Activated T-helper 1 cell treated with anti-CD3 and anti-CD28 coated beads, Interleukin-12 subunit alpha, Interleukin-12 subunit beta, Interleukin-2, Interleukin-4 antibody, amounts not matched to agents 30 ng/mL and 10 ng/mL and 1 ng/mL, durations not matched to agents 14 hours and 24 hours and 36 hours (primary cell): ENCODE measurements at regions not wholly inside any gene's neighbourhood (a gene's known extent, or its start where the extent isn't known, plus 50 kb on each side); places are given as distances from the start of the nearest gene placed in this dataset.
"Not testable (repeated sequence)": the region's sequence is repeated elsewhere in the genome, so short reads cannot be mapped to it uniquely, and the experiment has no call there.

Experiments
- DNase-seq: peaks from one replicate; pipeline ENCODE4 v3.0.0; 2021; ENCODE audit warnings: low spot score
- H3K27ac Mint-ChIP-seq: one replicate; pipeline ENCODE4 v1.8.0; 2021; ENCODE audit warnings: mild to moderate bottlenecking, mixed read lengths
- H3K27me3 Mint-ChIP-seq: one replicate; pipeline ENCODE4 v1.8.0; 2022; ENCODE audit warnings: mild to moderate bottlenecking, moderate library complexity, mixed read lengths; ENCODE audit not compliant: insufficient read depth
- H3K36me3 Mint-ChIP-seq: one replicate; pipeline ENCODE4 v1.8.0; 2021; ENCODE audit warnings: low read depth, mixed read lengths
- H3K4me1 Mint-ChIP-seq: one replicate; pipeline ENCODE4 v1.8.0; 2021; ENCODE audit warnings: low read depth, mixed read lengths
- H3K4me3 Mint-ChIP-seq: one replicate; pipeline ENCODE4 v1.8.0; 2021; ENCODE audit warnings: mild to moderate bottlenecking, moderate library complexity, mixed read lengths
- H3K9me3 Mint-ChIP-seq: one replicate; pipeline ENCODE4 v1.8.0; 2021; ENCODE audit warnings: mixed read lengths
- intact Hi-C: fragments of 100-400 bp; cut with micrococcal nuclease; formaldehyde crosslinking; loops from one replicate; pipeline ENCODE4 v1.15.1; 2024

- H3K4me1 Mint-ChIP-seq = no peaks in the 10 kb centered on the region
- no peak overlapping the region for H3K4me3 Mint-ChIP-seq
- no peak for DNase-seq
- no peaks in the 10 kb centered on the region for H3K9me3 Mint-ChIP-seq
- H3K27me3 Mint-ChIP-seq = peaks cover 2% of the 10 kb centered on the region
- intact Hi-C loops = no loop called here
- H3K36me3 Mint-ChIP-seq = no peaks in the 10 kb centered on the region
- no peak overlapping the region for H3K27ac Mint-ChIP-seq
Observed at GRCh38 chrX:150092549-150092948, 154.3 kb upstream of the EOLA2 start.

- H3K9me3 Mint-ChIP-seq = no peaks in the 10 kb centered on the region
- DNase-seq = no peak
- no peaks in the 10 kb centered on the region for H3K4me1 Mint-ChIP-seq
- H3K36me3 Mint-ChIP-seq = no peaks in the 10 kb centered on the region
- intact Hi-C loops = no loop called here
- H3K4me3 Mint-ChIP-seq = no peak overlapping the region
- H3K27ac Mint-ChIP-seq = no peak overlapping the region
- H3K27me3 Mint-ChIP-seq = peaks cover 2% of the 10 kb centered on the region
Observed at GRCh38 chrX:150094375-150094774, 156.1 kb upstream of the EOLA2 start.

GRCh38 chrX:150094996-150095395 is 156.7 kb upstream of the EOLA2 start:
- H3K36me3 Mint-ChIP-seq = no peaks in the 10 kb centered on the region
- no peaks in the 10 kb centered on the region for H3K4me1 Mint-ChIP-seq
- no peak overlapping the region for H3K4me3 Mint-ChIP-seq
- H3K27me3 Mint-ChIP-seq = peaks cover 2% of the 10 kb centered on the region
- intact Hi-C loops = no loop called here
- no peak for DNase-seq
- H3K9me3 Mint-ChIP-seq = no peaks in the 10 kb centered on the region
- H3K27ac Mint-ChIP-seq = no peak overlapping the region

GRCh38 chrX:150099316-150099715 is 161.0 kb upstream of the EOLA2 start:
- Mint-ChIP-seq H3K4me1 (no peaks in the 10 kb centered on the region), H3K4me3 (no peak overlapping the region), H3K9me3 (no peaks in the 10 kb centered on the region), H3K27me3 (no peaks in the 10 kb centered on the region), H3K27ac (no peak overlapping the region), H3K36me3 (no peaks in the 10 kb centered on the region)
- intact Hi-C loops = no loop called here
- DNase-seq = no peak

- no peaks in the 10 kb centered on the region for H3K9me3 Mint-ChIP-seq
- no peak overlapping the region for H3K27ac Mint-ChIP-seq
- no peak for DNase-seq
- H3K4me3 Mint-ChIP-seq = no peak overlapping the region
- H3K27me3 Mint-ChIP-seq = no peaks in the 10 kb centered on the region
- no peaks in the 10 kb centered on the region for H3K4me1 Mint-ChIP-seq
- intact Hi-C loops = no loop called here
- H3K36me3 Mint-ChIP-seq = no peaks in the 10 kb centered on the region
Observed at GRCh38 chrX:150100261-150100660, 162.0 kb upstream of the EOLA2 start.

- DNase-seq = no peak
- Mint-ChIP-seq H3K27ac (no peak overlapping the region), H3K9me3 (no peaks in the 10 kb centered on the region)
Observed at GRCh38 chrX:150118476-150118875, 180.2 kb upstream of the EOLA2 start.

GRCh38 chrX:150119323-150119722 is 181.0 kb upstream of the EOLA2 start:
- Mint-ChIP-seq H3K9me3 (no peaks in the 10 kb centered on the region), H3K4me1 (no peaks in the 10 kb centered on the region), H3K27me3 (peaks cover 3% of the 10 kb centered on the region), H3K36me3 (no peaks in the 10 kb centered on the region), H3K27ac (no peak overlapping the region), H3K4me3 (no peak overlapping the region)
- intact Hi-C loops = no loop called here
- DNase-seq = no peak

More at GRCh38 chrX:150118476-150118875, 180.2 kb upstream of the EOLA2 start:
- intact Hi-C loops = no loop called here
- Mint-ChIP-seq H3K4me1 (no peaks in the 10 kb centered on the region), H3K27me3 (peaks cover 11% of the 10 kb centered on the region), H3K36me3 (no peaks in the 10 kb centered on the region), H3K4me3 (no peak overlapping the region)

GRCh38 chrX:150125045-150125444 is 186.8 kb upstream of the EOLA2 start:
- H3K9me3 Mint-ChIP-seq, H3K27ac Mint-ChIP-seq, H3K4me3 Mint-ChIP-seq, H3K36me3 Mint-ChIP-seq, H3K27me3 Mint-ChIP-seq, DNase-seq, intact Hi-C loops, H3K4me1 Mint-ChIP-seq: not testable (repeated sequence)

GRCh38 chrX:150127216-150127615 is 188.9 kb upstream of the EOLA2 start:
- Mint-ChIP-seq H3K27ac (no peak overlapping the region), H3K9me3 (no peaks in the 10 kb centered on the region), H3K4me1 (no peaks in the 10 kb centered on the region), H3K27me3 (peaks cover 4% of the 10 kb centered on the region), H3K36me3 (no peaks in the 10 kb centered on the region), H3K4me3 (no peak overlapping the region)
- intact Hi-C loops = no loop called here
- no peak for DNase-seq

- DNase-seq = no peak
- no peak overlapping the region for H3K4me3 Mint-ChIP-seq
- intact Hi-C loops = no loop called here
- peaks cover 7% of the 10 kb centered on the region for H3K27me3 Mint-ChIP-seq
- no peaks in the 10 kb centered on the region for H3K9me3 Mint-ChIP-seq
- no peak overlapping the region for H3K27ac Mint-ChIP-seq
- no peaks in the 10 kb centered on the region for H3K36me3 Mint-ChIP-seq
- H3K4me1 Mint-ChIP-seq = no peaks in the 10 kb centered on the region
Observed at GRCh38 chrX:150143721-150144440, 205.6 kb upstream of the EOLA2 start.

- Mint-ChIP-seq H3K27me3 (peaks cover 7% of the 10 kb centered on the region), H3K36me3 (no peaks in the 10 kb centered on the region), H3K4me1 (no peaks in the 10 kb centered on the region), H3K4me3 (no peak overlapping the region), H3K9me3 (no peaks in the 10 kb centered on the region), H3K27ac (no peak overlapping the region)
- intact Hi-C loops = no loop called here
- DNase-seq = no peak
Observed at GRCh38 chrX:150146271-150146896, 208.1 kb upstream of the EOLA2 start.

- Mint-ChIP-seq H3K9me3 (no peaks in the 10 kb centered on the region), H3K27me3 (no peaks in the 10 kb centered on the region), H3K27ac (no peak overlapping the region), H3K36me3 (no peaks in the 10 kb centered on the region), H3K4me1 (no peaks in the 10 kb centered on the region), H3K4me3 (no peak overlapping the region)
- intact Hi-C loops = no loop called here
- DNase-seq = no peak
Observed at GRCh38 chrX:150148749-150149672, 210.7 kb upstream of the EOLA2 start.
